IMR-90 (cell line): ENCODE measurements at regions not wholly inside any gene's neighbourhood (a gene's known extent, or its start where the extent isn't known, plus 50 kb on each side); places are given as distances from the start of the nearest gene placed in this dataset.

Source experiments
- ATAC-seq: fragments of 200-7000 bp; cut with Tn5 transposase; 2 replicates; pipeline ENCODE4 v1.9.1; 2020; ENCODE audit warnings: low read depth, mild to moderate bottlenecking, moderate library complexity
- BruUV-seq: library from RNA; stranded (reverse); fragments of 400-500 nt; replicated peaks from 2 replicates; lab custom pipeline; 2021; lab: Mats Ljungman, UMichigan
- CTCF ChIA-PET: fragments of 300-600 bp; formaldehyde crosslinking; extraction: SDS; loops from one replicate; lab custom pipeline; 2021; ENCODE audit warnings: antibody characterized with exemption; lab: Yijun Ruan, JAX
- POLR2A ChIA-PET: fragments of 300-600 bp; sonication (Branson Sonifier 250); formaldehyde crosslinking; loops from one replicate; lab custom pipeline; 2022; ENCODE audit warnings: antibody characterized with exemption; ENCODE audit not compliant: unreplicated experiment; lab: Charles Lee
- DNase-seq: peaks from one replicate; pipeline ENCODE4 v3.0.0; 2013
- H2AFZ ChIP-seq: replicated peaks from 2 replicates; pipeline ENCODE3; 2013; ENCODE audit warnings: low read length, mild to moderate bottlenecking; ENCODE audit not compliant: poor library complexity
- H2AK5ac ChIP-seq: 2 replicates; pipeline ENCODE4 v1.6.1; 2013; ENCODE audit warnings: low read depth, low read length, inconsistent platforms
- H2AK9ac ChIP-seq: replicated peaks from 2 replicates; pipeline ENCODE3; 2013; ENCODE audit warnings: mild to moderate bottlenecking, low read depth, low read length, moderate library complexity; ENCODE audit not compliant: poor library complexity
- H2BK120ac ChIP-seq: 2 replicates; pipeline ENCODE4 v1.6.1; 2013; ENCODE audit warnings: low read depth, low read length, inconsistent platforms
- H2BK15ac ChIP-seq: 3 replicates; pipeline ENCODE4 v1.6.1; 2013; ENCODE audit warnings: low read depth, low read length, inconsistent platforms
- H2BK20ac ChIP-seq: 2 replicates; pipeline ENCODE4 v1.6.1; 2013; ENCODE audit warnings: low read depth, mild to moderate bottlenecking, inconsistent platforms, low read length, moderate library complexity
- H2BK5ac ChIP-seq: 2 replicates; pipeline ENCODE4 v1.6.1; 2013; ENCODE audit warnings: mild to moderate bottlenecking, low read depth, low read length, inconsistent platforms; ENCODE audit not compliant: poor library complexity, severe bottlenecking
- H3K14ac ChIP-seq: replicated peaks from 2 replicates; pipeline ENCODE4 v1.6.1; 2013; ENCODE audit warnings: low read depth, low read length, inconsistent platforms
- H3K18ac ChIP-seq: 2 replicates; pipeline ENCODE4 v1.6.1; 2013; ENCODE audit warnings: low read depth, low read length, control low read depth
- H3K23ac ChIP-seq: 2 replicates; pipeline ENCODE4 v1.6.1; 2013; ENCODE audit warnings: low read depth, low read length, inconsistent platforms
- H3K27ac ChIP-seq: 2 replicates; pipeline ENCODE4 v1.5.1; 2013; ENCODE audit warnings: mild to moderate bottlenecking, control low read depth, low read length; ENCODE audit not compliant: insufficient read depth
- H3K27me3 ChIP-seq: 2 replicates; pipeline ENCODE4 v1.6.1; 2013; ENCODE audit warnings: low read length; ENCODE audit not compliant: control insufficient read depth, insufficient read depth
- H3K36me3 ChIP-seq: 2 replicates; pipeline ENCODE4 v1.6.1; 2013; ENCODE audit warnings: low read length, mixed read lengths; ENCODE audit not compliant: control insufficient read depth, insufficient read depth
- H3K4ac ChIP-seq: 2 replicates; pipeline ENCODE4 v1.6.1; 2013; ENCODE audit warnings: low read depth, low read length, inconsistent platforms
- H3K4me1 ChIP-seq: 2 replicates; pipeline ENCODE4 v1.6.1; 2013; ENCODE audit warnings: low read length, mixed read lengths; ENCODE audit not compliant: control insufficient read depth, insufficient read depth
- H3K4me2 ChIP-seq: 2 replicates; pipeline ENCODE4 v1.6.1; 2013; ENCODE audit warnings: low read depth, mild to moderate bottlenecking, control low read depth, low read length, moderate library complexity
- H3K4me3 ChIP-seq: 2 replicates; pipeline ENCODE4 v1.5.1; 2013; ENCODE audit warnings: low read depth, mild to moderate bottlenecking, control low read depth, low read length, moderate library complexity; ENCODE audit not compliant: insufficient read depth
- H3K56ac ChIP-seq: 2 replicates; pipeline ENCODE4 v1.6.1; 2013; ENCODE audit warnings: low read length, inconsistent platforms; ENCODE audit not compliant: insufficient read depth; ENCODE audit errors: extremely low read depth
- H3K79me1 ChIP-seq, 2 experiments: 2 replicates each; pipeline ENCODE4 v1.6.1; 2013; ENCODE audit warnings: low read length in 2 of 2, inconsistent platforms in 1 of 2, low read depth in 1 of 2
- H3K9ac ChIP-seq: 2 replicates; pipeline ENCODE4 v1.6.1; 2013; ENCODE audit warnings: low read depth, low read length, control low read depth
- H3K9me1 ChIP-seq: 2 replicates; pipeline ENCODE4 v1.6.1; 2013; ENCODE audit warnings: low read length, inconsistent platforms; ENCODE audit not compliant: insufficient read depth
- H3K9me3 ChIP-seq: 2 replicates; pipeline ENCODE4 v1.6.1; 2013; ENCODE audit warnings: low read length; ENCODE audit not compliant: control insufficient read depth, insufficient read depth
- H4K20me1 ChIP-seq: 2 replicates; pipeline ENCODE4 v1.6.1; 2013; ENCODE audit warnings: low read length, inconsistent platforms; ENCODE audit not compliant: insufficient read depth
- H4K5ac ChIP-seq: 2 replicates; pipeline ENCODE4 v1.6.1; 2013; ENCODE audit warnings: mild to moderate bottlenecking, low read depth, low read length, control low read depth
- H4K8ac ChIP-seq, 2 experiments: 2 replicates each; pipeline ENCODE4 v1.6.1; 2013; ENCODE audit warnings: low read depth in 2 of 2, low read length in 2 of 2, control low read depth in 1 of 2, inconsistent platforms in 1 of 2
- H4K91ac ChIP-seq: 2 replicates; pipeline ENCODE4 v1.6.1; 2013; ENCODE audit warnings: low read depth, low read length, inconsistent platforms; ENCODE audit not compliant: insufficient read depth
- BHLHE40 ChIP-seq: fragments of 150-350 bp; IDR thresholded peaks from 2 replicates; pipeline ENCODE4 v1.6.1; 2016; ENCODE audit warnings: mild to moderate bottlenecking, low read depth, low read length
- CEBPB ChIP-seq: IDR thresholded peaks from 2 replicates; pipeline ENCODE4 v1.6.1; 2012; ENCODE audit warnings: low read depth, low read length, improper control_type of control experiment
- CHD1 ChIP-seq: IDR thresholded peaks from 2 replicates; pipeline ENCODE4 v1.6.1; 2012; ENCODE audit warnings: low read depth, low read length, improper control_type of control experiment
- CTCF ChIP-seq: conservative IDR thresholded peaks from 2 replicates; pipeline ENCODE4 v1.5.1; 2012; ENCODE audit warnings: mild to moderate bottlenecking, low read depth, low read length, improper control_type of control experiment
- ELK1 ChIP-seq: fragments of 150-350 bp; IDR thresholded peaks from 2 replicates; pipeline ENCODE4 v1.6.1; 2016; ENCODE audit warnings: low read depth, mild to moderate bottlenecking, low read length, moderate library complexity, borderline replicate concordance
- FOS ChIP-seq: fragments of 150-350 bp; IDR thresholded peaks from 2 replicates; pipeline ENCODE4 v1.6.1; 2016; ENCODE audit warnings: low read depth, low read length
- MAFK ChIP-seq: IDR thresholded peaks from 2 replicates; pipeline ENCODE4 v1.6.1; 2012; ENCODE audit warnings: low read depth, low read length, improper control_type of control experiment
- MAZ ChIP-seq: IDR thresholded peaks from 2 replicates; pipeline ENCODE4 v1.6.1; 2012; ENCODE audit warnings: low read depth, mild to moderate bottlenecking, low read length, improper control_type of control experiment, moderate library complexity, borderline replicate concordance
- MXI1 ChIP-seq: IDR thresholded peaks from 2 replicates; pipeline ENCODE4 v1.6.1; 2012; ENCODE audit warnings: low read depth, mild to moderate bottlenecking, low read length, moderate library complexity, borderline replicate concordance
- NFE2L2 ChIP-seq: fragments of 150-350 bp; IDR thresholded peaks from 2 replicates; pipeline ENCODE4 v1.6.1; 2016; ENCODE audit warnings: low read depth, mild to moderate bottlenecking, low read length
- RCOR1 ChIP-seq: IDR thresholded peaks from 2 replicates; pipeline ENCODE4 v1.6.1; 2012; ENCODE audit warnings: mild to moderate bottlenecking, low read length, improper control_type of control experiment; ENCODE audit not compliant: insufficient replicate concordance
- RFX5 ChIP-seq: IDR thresholded peaks from 2 replicates; pipeline ENCODE4 v1.8.0; 2012; ENCODE audit warnings: low read depth, mild to moderate bottlenecking, low read length, moderate library complexity
- SMC3 ChIP-seq: fragments of 150-350 bp; IDR thresholded peaks from 2 replicates; pipeline ENCODE4 v1.6.1; 2016; ENCODE audit warnings: low read depth, mild to moderate bottlenecking, antibody characterized with exemption, low read length, moderate library complexity
- USF2 ChIP-seq: fragments of 150-350 bp; IDR thresholded peaks from 2 replicates; pipeline ENCODE4 v1.6.1; 2017; ENCODE audit warnings: mild to moderate bottlenecking, antibody characterized with exemption, low read length, low read depth
- WGBS, 2 experiments: methylation state at CpG; one replicate each; pipeline versions ENCODE4 v1.1.5 to v1.1.7; 2013; ENCODE audit warnings: missing lambda C conversion rate in 2 of 2; ENCODE audit not compliant: insufficient read length in 1 of 2; ENCODE audit errors: extremely low coverage in 2 of 2; 5-methylcytosine and 5-hydroxymethylcytosine counted together
- dilution Hi-C: fragments of 300-500 bp; cut with HindIII; formaldehyde crosslinking; loops from one replicate; pipeline ENCODE4 v1.14.3; 2018; ENCODE audit warnings: low sequenced_read_pairs; ENCODE audit not compliant: unreplicated experiment
- in situ Hi-C: fragments of 300-500 bp; cut with MboI; formaldehyde crosslinking; loops from 3 replicates; pipeline ENCODE4 v1.14.3; 2019; ENCODE audit warnings: low sequenced_read_pairs, inconsistent platforms, mixed read lengths
- intact Hi-C: fragments of 100-400 bp; cut with micrococcal nuclease; formaldehyde crosslinking; loops from 2 replicates; pipeline ENCODE4 v1.10.0; 2022

GRCh38 chr10:131644289-131644688, 256.5 kb upstream of the PPP2R2D start:
- Histone ChIP-seq H3K14ac (no peak overlapping the region), H3K9me1 (no peaks in the 10 kb centered on the region), H3K23ac (no peak overlapping the region), H3K4me1 (no peaks in the 10 kb centered on the region), H3K27me3 (no peaks in the 10 kb centered on the region), H4K5ac (no peak overlapping the region), H3K56ac (no peak overlapping the region), H2BK5ac (no peak overlapping the region), H4K8ac (no peak overlapping the region), H3K4me2 (no peak overlapping the region), H3K9ac (no peak overlapping the region), H3K36me3 (no peaks in the 10 kb centered on the region), H3K79me1 (no peaks in the 10 kb centered on the region), H2AK5ac (no peak overlapping the region), H3K4me3 (no peak overlapping the region), H2AFZ (no peak overlapping the region), H2BK20ac (no peak overlapping the region), H3K27ac (no peak overlapping the region), H2AK9ac (no peak overlapping the region), H4K20me1 (no peaks in the 10 kb centered on the region), H2BK15ac (no peak overlapping the region), H4K91ac (no peak overlapping the region), H3K18ac (no peak overlapping the region), H3K4ac (no peak overlapping the region), H3K9me3 (peaks cover 55% of the 10 kb centered on the region), H2BK120ac (no peak overlapping the region)
- CTCF ChIA-PET = no interaction called here
- WGBS, 2 experiments = 64% methylated on average over 8 of the region's 14 CpGs; no CpG with 5 or more reads in 1 of the 2 experiments
- ATAC-seq (no peak), DNase-seq (no peak)
- POLR2A ChIA-PET = no interaction called here
- in situ Hi-C loops (no loop called here), intact Hi-C loops (no loop called here), dilution Hi-C loops (no loop called here)
- TF ChIP-seq ELK1 = no peak
- TF ChIP-seq FOS = no peak
- no peak for TF ChIP-seq CTCF
- TF ChIP-seq RFX5 = no peak
- TF ChIP-seq CEBPB = no peak
- no peak for TF ChIP-seq MAFK
- TF ChIP-seq USF2 = no peak
- TF ChIP-seq BHLHE40 = no peak
- no peak for TF ChIP-seq MXI1
- no peak for TF ChIP-seq RCOR1
- no peak for TF ChIP-seq MAZ
- TF ChIP-seq NFE2L2 = no peak
- no peak for TF ChIP-seq CHD1
- no peak for TF ChIP-seq SMC3
- no TSS peak for BruUV-seq
